ENCODE measurements at regions not wholly inside any gene's neighbourhood (a gene's known extent, or its start where the extent isn't known, plus 50 kb on each side); places are given as distances from the start of the nearest gene placed in this dataset.

GRCh38 chr2:155930312-155930711 lies 402.2 kb downstream of the NR4A2 start:
- DNase-seq (ENCODE audit: low spot score) = no peak
- Mint-ChIP-seq H3K27me3 (ENCODE audit: low read depth) (no peaks in the 10 kb centered on the region), H3K9me3 (peaks cover 20% of the 10 kb centered on the region), H3K4me1 (peaks cover 10% of the 10 kb centered on the region), H3K4me3 (no peak overlapping the region), H3K27ac (no peak overlapping the region), H3K36me3 (peaks cover 20% of the 10 kb centered on the region)
- POLR2A ChIA-PET = interaction anchor here (0.6 kb wide), 2 partner anchors 16 to 23 kb away, joined by 5 to 6 read pairs; no protein-coding TSS in a partner anchor
- ATAC-seq = peak; percentile 64; the same call in 1 of the 2 replicates
- CTCF ChIA-PET = interaction anchor here (0.6 kb wide), 1 partner anchor 163 kb away, joined by 3 read pairs; no protein-coding TSS in a partner anchor
- TF ChIP-seq ZNF263 (CRISPR knock-in tag; IDR thresholded peaks at IDR 0.05; ENCODE audit: low read depth) (no peak), CTCF (IDR thresholded peaks at IDR 0.05) (no peak), TP53 (CRISPR knock-in tag; IDR thresholded peaks at IDR 0.05) (no peak), ZBTB43 (CRISPR knock-in tag; IDR thresholded peaks at IDR 0.05) (no peak), EMX1 (CRISPR knock-in tag; IDR thresholded peaks at IDR 0.05) (no peak), CREB1 (CRISPR knock-in tag; IDR thresholded peaks at IDR 0.05) (no peak), GTF2I (CRISPR knock-in tag; conservative IDR thresholded peaks at IDR 0.05) (no peak)

DNA sequence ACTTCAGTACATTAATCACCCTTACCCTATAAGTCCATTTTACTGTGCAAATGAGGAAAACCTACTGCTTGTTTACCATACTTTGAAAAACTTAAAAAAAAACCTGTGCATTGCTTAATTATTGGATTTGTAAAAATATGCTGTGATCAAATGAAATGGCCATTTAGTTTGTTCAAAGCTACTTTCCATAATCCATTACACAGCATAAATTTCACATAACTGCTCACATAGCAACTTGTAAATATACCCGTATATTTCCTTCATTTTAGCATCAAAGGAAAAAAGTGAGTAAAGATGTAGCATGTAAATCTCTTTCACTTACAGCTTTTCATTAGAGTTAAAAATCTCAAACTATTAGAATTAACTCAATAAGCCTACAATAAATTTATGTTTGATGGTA lies 415.1 kb downstream of the NR4A2 start:
- Mint-ChIP-seq H3K4me1 (no peaks in the 10 kb centered on the region), H3K27me3 (ENCODE audit: low read depth) (no peaks in the 10 kb centered on the region), H3K4me3 (no peak overlapping the region), H3K27ac (no peak overlapping the region), H3K9me3 (peaks cover under 1% of the 10 kb centered on the region), H3K36me3 (no peaks in the 10 kb centered on the region)
- DNase-seq (ENCODE audit: low spot score) (no peak), ATAC-seq (no peak)
- TF ChIP-seq FOXP1 (CRISPR knock-in tag; IDR thresholded peaks at IDR 0.05; ENCODE audit: borderline replicate concordance) = no peak
- no peak for TF ChIP-seq CREB1 (CRISPR knock-in tag; IDR thresholded peaks at IDR 0.05)
- TF ChIP-seq, protein P1, sequence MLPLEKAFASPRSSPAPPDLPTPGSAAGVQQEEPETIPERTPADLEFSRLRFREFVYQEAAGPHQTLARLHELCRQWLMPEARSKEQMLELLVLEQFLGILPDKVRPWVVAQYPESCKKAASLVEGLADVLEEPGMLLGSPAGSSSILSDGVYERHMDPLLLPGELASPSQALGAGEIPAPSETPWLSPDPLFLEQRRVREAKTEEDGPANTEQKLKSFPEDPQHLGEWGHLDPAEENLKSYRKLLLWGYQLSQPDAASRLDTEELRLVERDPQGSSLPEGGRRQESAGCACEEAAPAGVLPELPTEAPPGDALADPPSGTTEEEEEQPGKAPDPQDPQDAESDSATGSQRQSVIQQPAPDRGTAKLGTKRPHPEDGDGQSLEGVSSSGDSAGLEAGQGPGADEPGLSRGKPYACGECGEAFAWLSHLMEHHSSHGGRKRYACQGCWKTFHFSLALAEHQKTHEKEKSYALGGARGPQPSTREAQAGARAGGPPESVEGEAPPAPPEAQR (CRISPR knock-in tag; IDR thresholded peaks at IDR 0.05) = no peak
- TF ChIP-seq ZNF138 (CRISPR knock-in tag; conservative IDR thresholded peaks at IDR 0.05) = no peak
- TF ChIP-seq ZNF219 (CRISPR knock-in tag; IDR thresholded peaks at IDR 0.05; ENCODE audit: borderline replicate concordance) = no peak
- TF ChIP-seq ZBTB21 (CRISPR knock-in tag; IDR thresholded peaks at IDR 0.05; ENCODE audit: borderline replicate concordance) = no peak
- TF ChIP-seq SMAD3 (CRISPR knock-in tag; IDR thresholded peaks at IDR 0.05; ENCODE audit: borderline replicate concordance) = no peak
- TF ChIP-seq HMGA2 (CRISPR knock-in tag; IDR thresholded peaks at IDR 0.05) = no peak
- TF ChIP-seq, protein P2, sequence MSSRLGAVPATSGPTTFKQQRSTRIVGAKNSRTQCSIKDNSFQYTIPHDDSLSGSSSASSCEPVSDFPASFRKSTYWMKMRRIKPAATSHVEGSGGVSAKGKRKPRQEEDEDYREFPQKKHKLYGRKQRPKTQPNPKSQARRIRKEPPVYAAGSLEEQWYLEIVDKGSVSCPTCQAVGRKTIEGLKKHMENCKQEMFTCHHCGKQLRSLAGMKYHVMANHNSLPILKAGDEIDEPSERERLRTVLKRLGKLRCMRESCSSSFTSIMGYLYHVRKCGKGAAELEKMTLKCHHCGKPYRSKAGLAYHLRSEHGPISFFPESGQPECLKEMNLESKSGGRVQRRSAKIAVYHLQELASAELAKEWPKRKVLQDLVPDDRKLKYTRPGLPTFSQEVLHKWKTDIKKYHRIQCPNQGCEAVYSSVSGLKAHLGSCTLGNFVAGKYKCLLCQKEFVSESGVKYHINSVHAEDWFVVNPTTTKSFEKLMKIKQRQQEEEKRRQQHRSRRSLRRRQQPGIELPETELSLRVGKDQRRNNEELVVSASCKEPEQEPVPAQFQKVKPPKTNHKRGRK (CRISPR knock-in tag; IDR thresholded peaks at IDR 0.05; ENCODE audit: borderline replicate concordance) = no peak
- no peak for TF ChIP-seq E2F1 (CRISPR knock-in tag; IDR thresholded peaks at IDR 0.05)
- TF ChIP-seq ZNF121 (CRISPR knock-in tag; IDR thresholded peaks at IDR 0.05) = no peak
- TF ChIP-seq CBFB (CRISPR knock-in tag; IDR thresholded peaks at IDR 0.05; ENCODE audit: low read depth) = no peak
- TF ChIP-seq RORB (CRISPR knock-in tag; IDR thresholded peaks at IDR 0.05) = no peak
- ChIA-PET CTCF (no interaction called here), POLR2A (no interaction called here)
